ENCODE measurements at regions not wholly inside any gene's neighbourhood (a gene's known extent, or its start where the extent isn't known, plus 50 kb on each side); places are given as distances from the start of the nearest gene placed in this dataset.

- no peak for DNase-seq
These were observed 337.6 kb upstream of the OR4E1 start for GRCh38 chr14:22011253-22011642.

- no peak for DNase-seq
These were observed 337.1 kb upstream of the OR4E1 start for GRCh38 chr14:22010545-22011252.

- DNase-seq: no peak
These were observed 335.1 kb upstream of the OR4E1 start for GRCh38 chr14:22008766-22009165.

GRCh38 chr14:22007784-22008412 lies 334.3 kb upstream of the OR4E1 start:
- DNase-seq: no peak

GRCh38 chr14:22007363-22007762 lies 333.7 kb upstream of the OR4E1 start:
- DNase-seq: no peak

GRCh38 chr14:22003461-22003860 lies 329.8 kb upstream of the OR4E1 start:
- peak; percentile 21 for DNase-seq

- peak; percentile 74 for DNase-seq
These were observed 329.3 kb upstream of the OR4E1 start for GRCh38 chr14:22002860-22003284.

- peak; percentile 26 for DNase-seq
These were observed 325.8 kb upstream of the OR4E1 start for GRCh38 chr14:21999402-21999801.

- peak; percentile 33 for DNase-seq
These were observed 323.7 kb upstream of the OR4E1 start for GRCh38 chr14:21997300-21997699.

- no peak for DNase-seq
These were observed 321.7 kb upstream of the OR4E1 start for GRCh38 chr14:21995332-21995731.

GRCh38 chr14:21993837-21994236 lies 320.2 kb upstream of the OR4E1 start:
- DNase-seq: no peak

- DNase-seq: no peak
These were observed 319.5 kb upstream of the OR4E1 start for GRCh38 chr14:21993070-21993469.

- DNase-seq: no peak
These were observed 317.5 kb upstream of the OR4E1 start for GRCh38 chr14:21991130-21991529.

GRCh38 chr14:21990116-21990515 lies 316.5 kb upstream of the OR4E1 start:
- DNase-seq: no peak

- DNase-seq: no peak
These were observed 315.5 kb upstream of the OR4E1 start for GRCh38 chr14:21989090-21989489.

GRCh38 chr14:21988413-21988812 lies 314.8 kb upstream of the OR4E1 start:
- DNase-seq: no peak

GRCh38 chr14:21987937-21988336 lies 314.3 kb upstream of the OR4E1 start:
- DNase-seq: no peak

GRCh38 chr14:21985081-21985480 lies 311.5 kb upstream of the OR4E1 start:
- DNase-seq: no peak

GRCh38 chr14:21978999-21979314 lies 305.3 kb upstream of the OR4E1 start:
- DNase-seq: no peak

- DNase-seq: peak; percentile 55
These were observed 304.8 kb upstream of the OR4E1 start for GRCh38 chr14:21978184-21978998.

- no peak for DNase-seq
These were observed 301.1 kb upstream of the OR4E1 start for GRCh38 chr14:21974741-21975140.

- DNase-seq: peak; percentile 55
These were observed 291.4 kb upstream of the OR4E1 start for GRCh38 chr14:21965042-21965441.

GRCh38 chr14:21964180-21964579 lies 290.6 kb upstream of the OR4E1 start:
- no peak for DNase-seq

GRCh38 chr14:21960636-21961035 lies 287.0 kb upstream of the OR4E1 start:
- no peak for DNase-seq
